HepG2 (cell line): ENCODE measurements at regions not wholly inside any gene's neighbourhood (a gene's known extent, or its start where the extent isn't known, plus 50 kb on each side); places are given as distances from the start of the nearest gene placed in this dataset.

Experiments used
- ATAC-seq: fragments of 200-7000 bp; cut with Tn5 transposase; 3 replicates; pipeline ENCODE4 v1.9.1; 2020; ENCODE audit warnings: mild to moderate bottlenecking, moderate library complexity
- BruUV-seq: library from RNA; stranded (reverse); fragments of 400-500 nt; replicated peaks from 2 replicates; lab custom pipeline; 2021; lab: Mats Ljungman, UMichigan
- CTCF ChIA-PET: fragments of 300-600 bp; formaldehyde crosslinking; extraction: SDS; loops from one replicate; lab custom pipeline; 2021; ENCODE audit warnings: low total read pairs, inconsistent platforms, low intra/inter-chr PET ratio; lab: Yijun Ruan, JAX
- POLR2A ChIA-PET: fragments of 350-600 bp; sonication (Branson Sonifier 250); formaldehyde crosslinking; loops from one replicate; lab custom pipeline; 2020; ENCODE audit warnings: antibody characterized with exemption, inconsistent platforms; lab: Yijun Ruan, JAX
- DNase-seq: peaks from one replicate; pipeline ENCODE4 v3.0.0-alpha.2; 2015; ENCODE audit warnings: low spot score
- FAIRE-seq: peaks from 3 replicates; lab custom pipeline; 2011; peaks lifted over from hg19 to GRCh38; lab: Jason Lieb, UNC
- H2AFZ ChIP-seq: one replicate; pipeline ENCODE4 v1.6.1; 2011; ENCODE audit warnings: low read length, inconsistent platforms
- H3K27ac ChIP-seq: fragments of 300-600 bp; 3 replicates; pipeline ENCODE4 v1.8.0; 2011; ENCODE audit warnings: mixed run types, mild to moderate bottlenecking, mixed read lengths, low read length, inconsistent platforms; ENCODE audit not compliant: insufficient read depth; ENCODE audit errors: extremely low read length
- H3K27me3 ChIP-seq, 2 experiments: fragments of 200-600 bp in 1 of 2; 2 replicates in 1 of 2; 3 replicates in 1 of 2; pipeline versions ENCODE4 v1.6.0 to v1.8.0; 2011; ENCODE audit warnings: low read length in 2 of 2, mild to moderate bottlenecking in 2 of 2, moderate library complexity in 2 of 2, inconsistent platforms in 1 of 2; ENCODE audit not compliant: insufficient read depth in 2 of 2, control insufficient read depth in 1 of 2
- H3K36me3 ChIP-seq, 2 experiments: fragments of 200-600 bp in 1 of 2; replicated peaks in 1 of 2; 2 replicates in 1 of 2; 3 replicates in 1 of 2; pipeline versions ENCODE4 v1.5.1 to v1.8.0; 2011; ENCODE audit warnings: low read length in 2 of 2, inconsistent platforms in 1 of 2; ENCODE audit not compliant: insufficient read depth in 2 of 2, control insufficient read depth in 1 of 2
- H3K4me1 ChIP-seq: 2 replicates; pipeline ENCODE4 v1.5.1; 2012; ENCODE audit warnings: low read length, inconsistent platforms; ENCODE audit not compliant: insufficient read depth
- H3K4me2 ChIP-seq: 2 replicates; pipeline ENCODE4 v1.6.0; 2011; ENCODE audit warnings: low read depth, low read length, inconsistent platforms
- H3K4me3 ChIP-seq, 3 experiments: fragments of 200-600 bp in 1 of 3; sonication (generic), shearing (Covaris generic) in 1 of 3; replicated peaks in 1 of 3; 2 replicates each; pipeline ENCODE4 v1.5.1; 2011 to 2016; ENCODE audit warnings: low read length in 3 of 3, inconsistent platforms in 2 of 3, low read depth in 2 of 3, mild to moderate bottlenecking in 2 of 3, control low read depth in 1 of 3, mixed read lengths in 1 of 3; ENCODE audit not compliant: insufficient read depth in 1 of 3
- H3K79me2 ChIP-seq: one replicate; pipeline ENCODE4 v1.6.1; 2011; ENCODE audit warnings: low read length, inconsistent platforms; ENCODE audit not compliant: insufficient read depth
- H3K9ac ChIP-seq: 2 replicates; pipeline ENCODE4 v1.6.0; 2011; ENCODE audit warnings: mild to moderate bottlenecking, low read depth, low read length, inconsistent platforms; ENCODE audit not compliant: insufficient read depth
- H3K9me3 ChIP-seq: 2 replicates; pipeline ENCODE4 v1.5.1; 2012; ENCODE audit warnings: mild to moderate bottlenecking, low read length
- H4K20me1 ChIP-seq: 2 replicates; pipeline ENCODE4 v1.6.0; 2011; ENCODE audit warnings: inconsistent platforms, mild to moderate bottlenecking, low read length, moderate library complexity; ENCODE audit not compliant: insufficient read depth
- HDAC1 ChIP-seq: sonication (generic); formaldehyde crosslinking; IDR thresholded peaks from 2 replicates; pipeline ENCODE4 v1.5.1; 2020; ENCODE audit warnings: mild to moderate bottlenecking, missing genetic modification reagents
- MIER3 ChIP-seq: IDR thresholded peaks from 2 replicates; pipeline ENCODE4 v1.6.1; 2016; ENCODE audit warnings: missing compliant biosample characterization, borderline replicate concordance
- RBM39 ChIP-seq: fragments of 200-400 bp; formaldehyde crosslinking; IDR thresholded peaks from one replicate; pipeline ENCODE4 v1.6.1; 2018; ENCODE audit warnings: antibody characterized with exemption, mild to moderate bottlenecking, low read depth, low read length; ENCODE audit not compliant: poor library complexity, severe bottlenecking
- RFXAP ChIP-seq: sonication (generic); formaldehyde crosslinking; IDR thresholded peaks from 2 replicates; pipeline ENCODE4 v1.4.0; 2020; ENCODE audit warnings: missing genetic modification reagents, borderline replicate concordance
- SATB2 ChIP-seq: sonication (generic); formaldehyde crosslinking; IDR thresholded peaks from 2 replicates; pipeline ENCODE4 v1.5.0; 2020; ENCODE audit warnings: missing genetic modification reagents
- TSC22D2 ChIP-seq: sonication (generic); formaldehyde crosslinking; IDR thresholded peaks from 2 replicates; pipeline ENCODE4 v1.5.1; 2020; ENCODE audit warnings: missing genetic modification reagents, mild to moderate bottlenecking, borderline replicate concordance
- WIZ ChIP-seq: sonication (generic); formaldehyde crosslinking; IDR thresholded peaks from 2 replicates; pipeline ENCODE4 v1.5.1; 2020; ENCODE audit warnings: mild to moderate bottlenecking, missing genetic modification reagents
- XBP1 ChIP-seq: sonication (generic); formaldehyde crosslinking; IDR thresholded peaks from 2 replicates; pipeline ENCODE4 v1.5.0; 2020; ENCODE audit warnings: missing genetic modification reagents
- ZMYM2 ChIP-seq: sonication (generic); formaldehyde crosslinking; IDR thresholded peaks from 2 replicates; pipeline ENCODE4 v1.8.0; 2022; ENCODE audit warnings: mild to moderate bottlenecking, missing genetic modification reagents
- ZNF138 ChIP-seq: sonication (generic); formaldehyde crosslinking; IDR thresholded peaks from 2 replicates; pipeline ENCODE4 v1.5.0; 2020; ENCODE audit warnings: mild to moderate bottlenecking, low read depth, missing genetic modification reagents
- ZNF598 ChIP-seq: sonication (generic); formaldehyde crosslinking; IDR thresholded peaks from 2 replicates; pipeline ENCODE4 v1.5.1; 2020; ENCODE audit warnings: mild to moderate bottlenecking, missing genetic modification reagents, borderline replicate concordance
- ZNF776 ChIP-seq: sonication (generic); formaldehyde crosslinking; IDR thresholded peaks from 2 replicates; pipeline ENCODE4 v1.4.0; 2020; ENCODE audit warnings: mild to moderate bottlenecking, missing genetic modification reagents
- ZNF792 ChIP-seq: IDR thresholded peaks from 2 replicates; pipeline ENCODE4 v1.6.1; 2016
- WGBS: methylation state at CpG from one replicate; pipeline ENCODE4 v1.1.6; 2017; ENCODE audit warnings: low lambda C conversion rate; 5-methylcytosine and 5-hydroxymethylcytosine counted together
- in situ Hi-C: cut with HindIII; loops from 2 replicates; pipeline ENCODE4 v1.10.0; 2017; ENCODE audit warnings: low pct_unique_long_range_greater_than_20kb; ENCODE audit not compliant: extremely low pct_ligation_motif_present
- intact Hi-C: fragments of 100-400 bp; cut with micrococcal nuclease; formaldehyde crosslinking; loops from one replicate; pipeline ENCODE4 v1.10.0; 2022; ENCODE audit not compliant: unreplicated experiment
- TF ChIP-seq, protein P1 (sequence below): sonication (generic); formaldehyde crosslinking; IDR thresholded peaks from 2 replicates; pipeline ENCODE4 v1.4.0; 2020; ENCODE audit warnings: mild to moderate bottlenecking, missing genetic modification reagents

GRCh38 chr11:50155508-50155907, 122.8 kb downstream of the OR4C45 start (continued):
- TF ChIP-seq TSC22D2 (CRISPR knock-in tag) (no peak), ZNF598 (CRISPR knock-in tag) (no peak)

GRCh38 chr11:50164050-50164449, 131.4 kb downstream of the OR4C45 start:
- no peak overlapping the region for H3K27ac ChIP-seq
- no peak overlapping the region for H3K4me3 ChIP-seq
- in situ Hi-C loops (no loop called here), intact Hi-C loops (no loop called here)
- no peak overlapping the region for H3K4me2 ChIP-seq
- no peak for TF ChIP-seq ZNF776 (CRISPR knock-in tag)
- no peak for TF ChIP-seq XBP1 (CRISPR knock-in tag)
- TF ChIP-seq, protein P1, sequence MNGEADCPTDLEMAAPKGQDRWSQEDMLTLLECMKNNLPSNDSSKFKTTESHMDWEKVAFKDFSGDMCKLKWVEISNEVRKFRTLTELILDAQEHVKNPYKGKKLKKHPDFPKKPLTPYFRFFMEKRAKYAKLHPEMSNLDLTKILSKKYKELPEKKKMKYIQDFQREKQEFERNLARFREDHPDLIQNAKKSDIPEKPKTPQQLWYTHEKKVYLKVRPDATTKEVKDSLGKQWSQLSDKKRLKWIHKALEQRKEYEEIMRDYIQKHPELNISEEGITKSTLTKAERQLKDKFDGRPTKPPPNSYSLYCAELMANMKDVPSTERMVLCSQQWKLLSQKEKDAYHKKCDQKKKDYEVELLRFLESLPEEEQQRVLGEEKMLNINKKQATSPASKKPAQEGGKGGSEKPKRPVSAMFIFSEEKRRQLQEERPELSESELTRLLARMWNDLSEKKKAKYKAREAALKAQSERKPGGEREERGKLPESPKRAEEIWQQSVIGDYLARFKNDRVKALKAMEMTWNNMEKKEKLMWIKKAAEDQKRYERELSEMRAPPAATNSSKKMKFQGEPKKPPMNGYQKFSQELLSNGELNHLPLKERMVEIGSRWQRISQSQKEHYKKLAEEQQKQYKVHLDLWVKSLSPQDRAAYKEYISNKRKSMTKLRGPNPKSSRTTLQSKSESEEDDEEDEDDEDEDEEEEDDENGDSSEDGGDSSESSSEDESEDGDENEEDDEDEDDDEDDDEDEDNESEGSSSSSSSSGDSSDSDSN (CRISPR knock-in tag), result no peak
- TF ChIP-seq SATB2, result no peak
- TF ChIP-seq ZNF792 (CRISPR knock-in tag), result no peak
- TF ChIP-seq RFXAP (CRISPR knock-in tag), result no peak
- TF ChIP-seq WIZ (CRISPR knock-in tag), result no peak
- TF ChIP-seq ZMYM2 (CRISPR knock-in tag), result no peak
- TF ChIP-seq HDAC1 (CRISPR knock-in tag), result no peak
- no peak for TF ChIP-seq MIER3 (CRISPR knock-in tag)
- TF ChIP-seq ZNF138 (CRISPR knock-in tag), result no peak
- TF ChIP-seq RBM39, result no peak
- DNase-seq (no peak), FAIRE-seq (no peak), ATAC-seq (no peak)
- peaks cover 85% of the 10 kb centered on the region for H3K9me3 ChIP-seq
- H3K36me3 ChIP-seq, result no peaks in the 10 kb centered on the region
- no peak overlapping the region for H2AFZ ChIP-seq
- 40% methylated on average over 1 of the region's 13 CpGs for WGBS
- H3K9ac ChIP-seq, result no peak overlapping the region
- H3K27me3 ChIP-seq, result no peaks in the 10 kb centered on the region
- no peaks in the 10 kb centered on the region for H4K20me1 ChIP-seq
- POLR2A ChIA-PET, result no interaction called here
- BruUV-seq, result no TSS peak
- no peaks in the 10 kb centered on the region for H3K79me2 ChIP-seq
- CTCF ChIA-PET, result no interaction called here
- H3K4me1 ChIP-seq, result no peaks in the 10 kb centered on the region
